GM23248 (cell line): ENCODE measurements at regions not wholly inside any gene's neighbourhood (a gene's known extent, or its start where the extent isn't known, plus 50 kb on each side); places are given as distances from the start of the nearest gene placed in this dataset. TPM values are rescaled to one million over a fixed set of nuclear protein-coding genes. Genes with fewer than 3 reads are reported as not detected.

ENCODE experiments used
- DNase-seq: peaks from one replicate; pipeline ENCODE4 v3.0.0-alpha.2; 2015
- H2AFZ ChIP-seq: fragments of 200-600 bp; sonication (generic); 2 replicates; pipeline ENCODE4 v1.6.1; 2016; ENCODE audit warnings: antibody characterized with exemption
- H3F3A ChIP-seq: fragments of 200-600 bp; sonication (generic); 2 replicates; pipeline ENCODE4 v1.6.1; 2016; ENCODE audit warnings: mild to moderate bottlenecking, antibody characterized with exemption, mixed run types; ENCODE audit not compliant: insufficient read depth
- H3K27ac ChIP-seq: fragments of 200-600 bp; sonication (generic); 2 replicates; pipeline ENCODE4 v1.5.1; 2016; ENCODE audit warnings: mild to moderate bottlenecking
- H3K27me3 ChIP-seq: fragments of 200-600 bp; sonication (generic); replicated peaks from 2 replicates; pipeline ENCODE4 v1.6.1; 2016; ENCODE audit warnings: mild to moderate bottlenecking; ENCODE audit not compliant: insufficient read depth
- H3K36me3 ChIP-seq: fragments of 200-600 bp; sonication (generic); 2 replicates; pipeline ENCODE4 v1.6.1; 2016; ENCODE audit warnings: low read depth, mild to moderate bottlenecking
- H3K4me1 ChIP-seq: fragments of 200-600 bp; sonication (generic); 2 replicates; pipeline ENCODE4 v1.6.1; 2016; ENCODE audit warnings: mild to moderate bottlenecking; ENCODE audit not compliant: insufficient read depth
- H3K4me2 ChIP-seq: fragments of 200-600 bp; sonication (generic); one replicate; pipeline ENCODE4 v1.6.1; 2016; ENCODE audit warnings: mild to moderate bottlenecking; ENCODE audit not compliant: unreplicated experiment
- H3K4me3 ChIP-seq: fragments of 200-600 bp; sonication (generic); 2 replicates; pipeline ENCODE4 v1.5.1; 2016; ENCODE audit warnings: mild to moderate bottlenecking
- H3K79me2 ChIP-seq: fragments of 200-600 bp; sonication (generic); 2 replicates; pipeline ENCODE4 v1.6.1; 2016; ENCODE audit warnings: mild to moderate bottlenecking; ENCODE audit not compliant: insufficient read depth
- H3K9ac ChIP-seq: fragments of 200-600 bp; sonication (generic); 2 replicates; pipeline ENCODE4 v1.6.1; 2016; ENCODE audit warnings: mild to moderate bottlenecking
- H3K9me2 ChIP-seq: fragments of 200-600 bp; sonication (generic); 2 replicates; pipeline ENCODE4 v1.6.1; 2016; ENCODE audit warnings: mixed run types, mild to moderate bottlenecking, moderate library complexity; ENCODE audit not compliant: insufficient read depth
- H3K9me3 ChIP-seq: fragments of 200-600 bp; sonication (generic); one replicate; pipeline ENCODE4 v1.6.1; 2017; ENCODE audit warnings: low read depth
- H4K20me1 ChIP-seq: fragments of 200-600 bp; sonication (generic); 2 replicates; pipeline ENCODE4 v1.6.0; 2016; ENCODE audit not compliant: insufficient read depth
- EZH2 ChIP-seq: fragments of 200-600 bp; sonication (generic); IDR thresholded peaks from 2 replicates; pipeline ENCODE4 v1.6.1; 2018; ENCODE audit warnings: antibody characterized with exemption, mild to moderate bottlenecking; ENCODE audit not compliant: insufficient read depth, poor library complexity, severe bottlenecking
- EZH2phosphoT487 ChIP-seq: fragments of 200-600 bp; sonication (generic); IDR thresholded peaks from 2 replicates; pipeline ENCODE4 v1.6.1; 2018; ENCODE audit warnings: antibody characterized with exemption, moderate library complexity, mild to moderate bottlenecking, low read depth; ENCODE audit not compliant: insufficient read depth
- WGBS, 2 experiments: methylation state at CpG; one replicate each; pipeline ENCODE4 v1.1.6; 2015 to 2017; ENCODE audit warnings: low lambda C conversion rate in 2 of 2, low coverage in 1 of 2; ENCODE audit errors: missing lambda C conversion rate in 2 of 2; 5-methylcytosine and 5-hydroxymethylcytosine counted together
- in situ Hi-C: fragments of 300-500 bp; cut with MboI; formaldehyde crosslinking; loops from 2 replicates; pipeline ENCODE4 v1.15.0; 2020
- microRNA-seq: library from miRNA; unstranded; fragments of <30 nt; microRNA quantifications from one replicate; pipeline ENCODE4, GENCODE V29; 2016; ENCODE audit warnings: borderline number of aligned reads
- small RNA-seq: library from RNA; depleted of rRNA; stranded (forward); fragments of <200 nt; gene quantifications from one replicate; pipeline ENCODE3, GENCODE V24; 2014; ENCODE audit warnings: low read depth, low replicate concordance

DNA sequence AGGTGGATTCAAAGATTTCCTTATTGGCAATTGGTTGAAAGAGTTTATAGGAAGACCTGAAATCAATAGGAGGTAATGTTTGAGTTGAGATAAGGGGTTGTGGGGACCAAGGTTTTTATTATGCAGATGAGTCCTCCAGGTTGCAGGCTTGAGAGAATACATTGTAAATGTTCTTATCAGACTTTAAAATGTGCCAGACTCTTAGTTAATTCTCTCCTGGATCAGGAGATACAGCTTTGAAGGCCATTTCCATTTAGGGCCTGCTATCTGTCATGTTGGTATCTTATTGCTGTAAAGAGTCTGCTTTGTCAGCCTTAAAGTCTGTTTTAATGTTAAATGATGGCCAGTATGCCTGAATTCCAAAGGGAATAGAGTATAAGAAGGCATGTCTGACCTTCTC is 61.8 kb upstream of the CALCR start:
- no peak overlapping the region for H3K27ac ChIP-seq
- no peaks in the 10 kb centered on the region for H3K9me3 ChIP-seq
- H3K4me3 ChIP-seq, result no peak overlapping the region
- DNase-seq, result no peak
- H3K27me3 ChIP-seq, result no peaks in the 10 kb centered on the region; the same call in 1 of the 2 replicates
- H4K20me1 ChIP-seq, result no peaks in the 10 kb centered on the region
- H3K4me2 ChIP-seq, result no peak overlapping the region
- TF ChIP-seq EZH2 (no peak), EZH2phosphoT487 (no peak)
- no peak overlapping the region for H3K9ac ChIP-seq
- no peaks in the 10 kb centered on the region for H3K79me2 ChIP-seq
- H2AFZ ChIP-seq, result no peak overlapping the region
- no peaks in the 10 kb centered on the region for H3K4me1 ChIP-seq
- no peaks in the 10 kb centered on the region for H3F3A ChIP-seq
- no peaks in the 10 kb centered on the region for H3K9me2 ChIP-seq
- H3K36me3 ChIP-seq, result no peaks in the 10 kb centered on the region
- in situ Hi-C loops, result no loop called here

DNA sequence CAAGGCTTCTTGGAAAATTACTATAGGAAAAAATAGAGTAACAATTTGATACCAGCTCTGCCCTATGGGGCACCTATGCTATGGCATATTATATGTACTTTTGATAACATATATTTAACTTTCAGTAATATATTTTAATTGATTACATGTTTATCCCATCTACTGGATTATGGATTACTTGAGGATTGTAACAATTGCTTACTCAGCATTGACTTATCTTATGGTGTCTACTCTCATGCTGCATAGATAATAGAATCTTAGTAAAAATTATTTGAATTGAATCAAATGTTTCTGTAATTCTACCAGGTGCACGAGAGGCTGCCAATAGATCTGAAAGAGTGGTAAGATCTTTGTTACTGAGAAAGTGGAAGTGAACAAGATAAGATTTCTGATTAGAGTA is 57.8 kb upstream of the CALCR start:
- no peak overlapping the region for H2AFZ ChIP-seq
- no peaks in the 10 kb centered on the region for H3K4me1 ChIP-seq
- no peak overlapping the region for H3K27ac ChIP-seq
- no peak overlapping the region for H3K4me3 ChIP-seq
- H4K20me1 ChIP-seq, result no peaks in the 10 kb centered on the region
- no peaks in the 10 kb centered on the region for H3K79me2 ChIP-seq
- TF ChIP-seq EZH2, result no peak
- TF ChIP-seq EZH2phosphoT487, result no peak
- DNase-seq, result no peak
- H3K9ac ChIP-seq, result no peak overlapping the region
- no peaks in the 10 kb centered on the region for H3F3A ChIP-seq
- no peaks in the 10 kb centered on the region for H3K9me2 ChIP-seq
- no peaks in the 10 kb centered on the region; the same call in 1 of the 2 replicates for H3K27me3 ChIP-seq
- 36 to 62% methylated on average over 1 of the region's 1 CpG for WGBS, 2 experiments
- in situ Hi-C loops, result no loop called here
- no peaks in the 10 kb centered on the region for H3K9me3 ChIP-seq
- no peak overlapping the region for H3K4me2 ChIP-seq
- H3K36me3 ChIP-seq, result no peaks in the 10 kb centered on the region

DNA sequence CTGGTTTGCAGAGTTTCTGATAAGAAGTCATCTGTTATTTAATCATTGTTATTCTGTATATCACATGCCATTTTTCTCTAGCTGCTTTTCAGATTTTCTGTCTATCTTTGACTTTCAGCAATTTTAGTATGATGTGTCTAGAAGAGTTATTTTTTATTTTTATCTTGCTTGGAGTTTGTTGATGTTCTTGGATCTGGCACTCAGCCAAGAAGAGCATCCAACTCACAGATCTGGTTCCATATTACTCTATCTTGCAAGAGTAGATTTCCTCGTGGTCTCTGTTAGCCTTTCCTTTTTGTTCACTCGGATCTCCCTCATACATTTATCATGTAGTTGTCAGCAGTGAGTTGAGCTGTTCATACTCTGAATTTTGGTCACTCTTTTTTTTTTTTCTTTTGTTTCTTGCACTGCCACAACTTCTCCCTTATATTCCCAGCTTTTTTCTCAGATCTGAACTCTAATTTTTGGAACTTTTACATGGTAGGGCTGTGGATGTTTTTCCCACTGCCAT is 54.8 kb upstream of the CALCR start:
- Histone ChIP-seq H3K27me3 (no peaks in the 10 kb centered on the region; the same call in 1 of the 2 replicates), H4K20me1 (no peaks in the 10 kb centered on the region), H3K9ac (no peak overlapping the region), H3K9me2 (no peaks in the 10 kb centered on the region), H3K79me2 (no peaks in the 10 kb centered on the region), H3K4me3 (no peak overlapping the region), H3F3A (no peaks in the 10 kb centered on the region), H3K36me3 (no peaks in the 10 kb centered on the region), H3K4me2 (no peak overlapping the region), H2AFZ (no peak overlapping the region), H3K4me1 (no peaks in the 10 kb centered on the region), H3K27ac (no peak overlapping the region), H3K9me3 (no peaks in the 10 kb centered on the region)
- WGBS, 2 experiments, result 0% methylated on average over 2 of the region's 2 CpGs
- TF ChIP-seq EZH2 (no peak), EZH2phosphoT487 (no peak)
- no peak for DNase-seq
- in situ Hi-C loops, result no loop called here

DNA sequence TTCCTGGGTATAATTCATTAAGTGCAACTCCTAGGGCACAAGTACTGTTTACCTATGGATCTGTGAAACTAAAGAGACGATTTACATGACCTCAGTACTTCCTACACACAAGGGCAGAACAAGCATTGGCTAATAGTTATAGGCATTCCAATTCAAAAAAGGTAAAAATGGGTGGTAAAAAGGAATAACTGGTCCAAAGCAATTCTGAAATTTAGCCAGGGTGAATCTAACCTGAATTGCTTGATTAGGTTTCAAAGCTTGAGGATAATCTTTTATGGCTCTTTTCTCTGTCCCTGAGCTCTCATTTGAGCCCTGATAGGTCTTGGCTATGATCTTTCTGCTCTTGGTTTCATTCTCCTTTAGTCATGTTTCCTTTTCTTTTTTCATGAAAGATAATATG is 52.3 kb upstream of the CALCR start:
- H4K20me1 ChIP-seq, result no peaks in the 10 kb centered on the region
- H3K9me3 ChIP-seq, result no peaks in the 10 kb centered on the region
- in situ Hi-C loops, result no loop called here
- 7 to 13% methylated on average over 1 of the region's 1 CpG for WGBS, 2 experiments
- no peaks in the 10 kb centered on the region; the same call in 1 of the 2 replicates for H3K27me3 ChIP-seq
- no peak overlapping the region for H3K27ac ChIP-seq
- no peaks in the 10 kb centered on the region for H3K79me2 ChIP-seq
- no peaks in the 10 kb centered on the region for H3K4me1 ChIP-seq
- H3F3A ChIP-seq, result no peaks in the 10 kb centered on the region
- no peak overlapping the region for H3K4me2 ChIP-seq
- no peak for DNase-seq
- no peak overlapping the region for H2AFZ ChIP-seq
- H3K9ac ChIP-seq, result no peak overlapping the region
- H3K36me3 ChIP-seq, result no peaks in the 10 kb centered on the region
- no peaks in the 10 kb centered on the region for H3K9me2 ChIP-seq
- no peak for TF ChIP-seq EZH2phosphoT487
- no peak for TF ChIP-seq EZH2
- no peak overlapping the region for H3K4me3 ChIP-seq

Small RNA genes in the stretch of these regions (microRNA-seq; reads per million reads assigned to microRNA genes)
- not detected for gene MIR4652

Small RNA genes in the stretch of these regions (small RNA-seq; reads per million reads assigned to genes)
- gene AC002075.2, result not detected
- not detected for gene MIR4652
